H54 (cell line): ENCODE measurements at regions not wholly inside any gene's neighbourhood (a gene's known extent, or its start where the extent isn't known, plus 50 kb on each side); places are given as distances from the start of the nearest gene placed in this dataset.

Source experiments
- DNase-seq: peaks from one replicate; pipeline ENCODE4 v3.0.0; 2011; ENCODE audit warnings: low spot score, mixed read lengths; ENCODE audit not compliant: insufficient read length
- FAIRE-seq: peaks from 3 replicates; lab custom pipeline; 2011; peaks lifted over from hg19 to GRCh38; lab: Jason Lieb, UNC
- POLR2A ChIP-seq: IDR thresholded peaks from 2 replicates; pipeline ENCODE4 v1.6.1; 2011; ENCODE audit warnings: low read depth, mild to moderate bottlenecking, low read length

DNA sequence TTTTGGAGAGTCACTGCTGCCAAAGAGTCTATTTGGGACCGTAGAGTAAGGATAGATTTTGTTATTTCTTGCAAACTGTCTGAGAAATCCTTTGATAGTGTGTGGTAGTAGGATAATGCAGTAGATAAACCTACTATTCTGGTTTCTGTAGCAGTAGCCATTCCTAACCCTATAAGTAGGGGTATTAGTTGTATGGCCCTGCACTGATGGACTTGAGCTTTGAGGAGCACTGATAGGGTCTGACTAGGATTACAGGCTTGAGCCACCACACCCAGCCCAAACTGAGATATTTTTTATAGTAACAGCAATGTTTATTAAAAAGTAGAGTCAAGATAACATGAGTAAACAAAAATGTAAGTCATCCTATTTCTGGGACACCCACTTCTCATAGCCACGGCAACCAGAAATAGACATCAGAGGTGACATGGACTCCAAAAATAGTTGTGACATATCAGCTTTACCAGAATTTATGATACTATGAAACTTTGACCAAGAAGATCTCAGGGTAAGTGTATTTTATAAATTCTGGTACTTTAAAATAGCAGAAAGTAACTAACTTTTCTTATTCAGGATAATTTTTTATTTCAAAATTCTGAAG is 479.1 kb downstream of the SUCLA2 start:
- no peak for FAIRE-seq
- no peak for DNase-seq
- no peak for TF ChIP-seq POLR2A

DNA sequence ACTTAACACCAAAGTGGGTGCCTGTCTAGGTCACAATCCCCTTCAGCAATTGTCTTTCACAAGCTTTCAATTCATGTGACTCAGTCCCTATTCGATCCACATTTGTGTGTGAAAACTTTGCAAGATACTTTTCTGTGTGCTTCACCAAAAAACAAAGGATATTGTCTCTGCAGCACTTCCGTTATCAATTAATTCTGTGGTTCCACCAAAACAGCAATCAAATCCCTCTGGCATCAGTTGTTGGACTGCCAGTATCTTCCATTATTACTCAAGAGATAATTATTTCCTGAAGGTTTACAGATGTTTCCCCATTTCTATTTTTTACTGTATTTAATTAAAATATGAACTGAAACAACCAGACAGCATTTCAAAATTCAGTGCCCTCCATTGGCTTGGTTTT is 481.4 kb downstream of the SUCLA2 start:
- FAIRE-seq (no peak), DNase-seq (no peak)
- TF ChIP-seq POLR2A, result no peak

DNA sequence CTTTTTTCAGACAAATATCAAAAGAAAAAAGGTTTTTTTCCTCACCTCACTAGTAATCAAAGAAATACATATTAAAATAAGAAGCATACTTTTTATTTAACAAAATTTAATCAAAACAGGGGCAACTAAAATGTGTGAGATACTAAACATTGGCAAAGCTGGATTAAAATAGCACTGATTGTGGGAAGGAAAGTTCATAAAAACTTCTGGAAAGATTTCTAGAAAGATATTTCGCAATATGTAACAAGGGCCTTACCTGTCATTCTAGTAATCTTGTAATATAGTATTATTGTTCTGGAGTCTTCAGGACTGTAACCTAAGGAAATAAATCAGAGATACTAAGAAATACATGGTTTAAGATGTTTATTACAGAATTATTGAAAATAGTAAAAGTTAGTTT is 482.5 kb downstream of the SUCLA2 start:
- DNase-seq (no peak), FAIRE-seq (no peak)
- TF ChIP-seq POLR2A, result no peak

- DNase-seq, result no peak
- FAIRE-seq, result no peak
- TF ChIP-seq POLR2A, result no peak
Measured at GRCh38 chr13:47511647-47512046, 489.4 kb downstream of the SUCLA2 start.

GRCh38 chr13:47508527-47509228 is 492.4 kb downstream of the SUCLA2 start:
- TF ChIP-seq POLR2A, result no peak
- DNase-seq (no peak), FAIRE-seq (no peak)

DNA sequence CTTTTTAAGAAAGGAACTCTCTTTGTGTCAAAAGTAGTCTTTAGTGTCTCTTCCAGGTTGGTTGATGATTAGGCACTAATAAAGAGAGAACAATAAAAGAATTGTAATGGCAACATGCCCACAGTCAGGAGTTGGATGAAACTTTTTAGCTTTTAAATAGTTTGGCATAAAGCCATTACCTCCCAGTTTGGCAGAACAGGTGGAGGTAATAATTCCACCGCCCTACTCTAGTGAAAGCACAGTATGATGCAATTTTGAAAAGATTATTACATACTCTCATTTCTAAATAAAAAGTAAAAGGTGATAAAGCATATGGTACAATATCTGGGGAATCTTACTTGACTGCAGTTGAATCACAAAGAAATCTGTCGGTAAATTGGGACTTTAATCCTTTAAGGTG is 497.6 kb downstream of the SUCLA2 start:
- no peak for DNase-seq
- TF ChIP-seq POLR2A, result no peak
- FAIRE-seq, result no peak

DNA sequence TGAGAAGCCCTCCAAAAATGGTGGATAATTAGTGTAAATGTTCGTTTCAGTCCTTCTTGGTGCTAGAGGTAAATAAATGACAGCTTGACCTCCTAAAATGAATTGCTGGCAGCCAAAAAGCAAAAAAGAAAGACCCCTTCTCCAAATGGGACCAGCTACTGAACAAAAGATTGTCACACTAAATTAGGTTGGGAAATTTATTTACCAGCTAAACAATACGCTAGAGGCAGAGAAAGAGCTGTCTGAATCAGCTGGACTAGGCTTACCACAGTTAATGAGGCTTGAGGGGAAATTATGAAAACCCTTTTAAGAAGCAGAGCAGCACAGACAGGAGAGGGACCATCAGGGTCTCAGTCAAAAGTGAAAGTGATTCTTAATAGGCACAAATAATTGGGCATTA is 498.9 kb downstream of the SUCLA2 start:
- no peak for TF ChIP-seq POLR2A
- FAIRE-seq (no peak), DNase-seq (no peak)

- FAIRE-seq (peak; percentile 74), DNase-seq (peak; percentile 4)
- no peak for TF ChIP-seq POLR2A
Measured at GRCh38 chr13:47499358-47500150, 501.5 kb downstream of the SUCLA2 start.

- no peak for FAIRE-seq
- DNase-seq, result no peak
- TF ChIP-seq POLR2A, result no peak
Measured at GRCh38 chr13:47484548-47484947, 516.5 kb downstream of the SUCLA2 start.

DNA sequence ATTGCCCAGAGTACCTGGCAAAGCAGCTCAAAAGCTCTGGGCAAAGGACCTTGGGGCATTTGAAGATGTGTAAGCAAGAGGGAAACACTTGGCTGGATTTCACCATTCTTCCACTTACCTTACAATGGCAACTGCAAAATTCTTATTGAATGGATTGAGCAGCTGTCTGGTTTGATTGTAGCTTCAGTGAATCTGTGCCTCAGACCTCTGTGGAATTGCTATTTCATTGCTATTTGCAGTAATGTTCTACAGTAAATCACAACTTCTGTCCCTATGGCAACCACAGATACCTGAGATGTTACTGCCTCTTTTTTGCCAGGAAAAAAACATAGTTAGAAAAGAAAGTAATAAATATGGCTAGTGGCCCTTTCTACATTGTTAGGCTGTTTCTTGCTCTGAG is 519.5 kb downstream of the SUCLA2 start:
- no peak for TF ChIP-seq POLR2A
- FAIRE-seq (no peak), DNase-seq (no peak)

- no peak for TF ChIP-seq POLR2A
- FAIRE-seq (no peak), DNase-seq (no peak)
Measured at GRCh38 chr13:47480951-47481350, 520.1 kb downstream of the SUCLA2 start.

- no peak for TF ChIP-seq POLR2A
- DNase-seq, result peak; percentile 4
Measured at GRCh38 chr13:47480121-47480520, 521.0 kb downstream of the SUCLA2 start.

GRCh38 chr13:47478985-47479384 is 522.1 kb downstream of the SUCLA2 start:
- FAIRE-seq, result no peak
- no peak for TF ChIP-seq POLR2A
- no peak for DNase-seq

More at GRCh38 chr13:47480121-47480520, 521.0 kb downstream of the SUCLA2 start:
- FAIRE-seq, result no peak

- DNase-seq, result no peak
- no peak for FAIRE-seq
- TF ChIP-seq POLR2A, result no peak
Measured at GRCh38 chr13:47475441-47475948, 525.6 kb downstream of the SUCLA2 start.
